ENCODE measurements at regions not wholly inside any gene's neighbourhood (a gene's known extent, or its start where the extent isn't known, plus 50 kb on each side); places are given as distances from the start of the nearest gene placed in this dataset.

DNA sequence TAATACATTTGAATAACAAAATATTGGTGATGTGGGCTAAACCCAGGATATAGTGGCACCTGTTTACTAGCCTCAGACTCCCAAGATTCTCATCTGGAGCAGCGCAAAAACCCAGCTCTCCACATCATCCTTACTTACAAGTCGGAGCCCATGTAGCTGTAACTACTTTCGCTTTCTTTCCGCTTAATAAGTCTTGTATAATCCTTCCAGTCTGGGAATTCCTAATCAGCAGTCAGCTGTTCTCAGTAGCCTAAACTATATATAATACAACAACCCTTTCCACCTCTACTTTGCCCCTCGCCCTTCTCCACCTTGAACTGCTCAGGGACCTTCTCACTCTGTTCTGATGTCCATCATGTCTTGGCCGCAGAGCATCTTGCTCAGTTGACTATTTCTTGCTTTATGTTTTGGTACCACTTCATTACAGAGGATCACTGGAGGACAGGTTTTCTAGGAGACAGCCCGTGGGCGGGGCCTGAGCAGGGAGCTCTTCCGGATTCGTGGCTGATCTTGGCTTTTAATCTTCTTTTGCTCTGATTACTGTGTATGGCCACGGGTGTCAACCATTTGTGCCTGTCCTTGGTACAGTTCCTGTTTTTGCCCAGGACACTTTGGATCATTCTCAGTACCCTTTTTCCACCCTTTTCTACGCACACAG is 119.9 kb upstream of the SERTAD2 start:
- POLR2A ChIA-PET: no interaction called here
- CTCF ChIA-PET: interaction anchor here (0.6 kb wide), 1 partner anchor 73 kb away, joined by 4 read pairs; no protein-coding TSS in a partner anchor
- peak; percentile 58 for ATAC-seq

DNA sequence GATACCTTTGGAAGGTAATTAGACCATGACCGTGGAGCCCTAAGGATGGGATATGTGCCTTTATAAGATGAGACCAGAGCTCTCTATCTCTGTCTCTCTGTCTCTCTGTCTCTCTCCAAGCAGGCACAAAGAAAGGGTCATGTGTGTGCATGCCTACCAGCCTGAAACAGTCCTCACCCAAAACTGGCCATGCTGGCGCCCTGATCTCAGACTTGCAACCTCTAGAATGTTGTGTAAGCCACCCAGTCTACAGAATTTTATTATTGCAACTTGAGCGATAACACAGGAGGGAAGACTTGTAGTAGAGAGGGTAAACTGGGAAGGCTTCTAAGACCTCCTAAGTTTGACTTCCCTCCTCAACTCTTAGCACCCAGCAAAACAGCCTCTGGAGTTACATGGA is 124.1 kb upstream of the SERTAD2 start:
- Histone ChIP-seq H3K36me3 (ENCODE audit: control insufficient read depth, insufficient read depth, low read length) (no peaks in the 10 kb centered on the region), H3K4me1 (ENCODE audit: control insufficient read depth, insufficient read depth, low read length) (peaks cover 12% of the 10 kb centered on the region), H3K27ac (ENCODE audit: low read length) (no peak overlapping the region), H3K27me3 (ENCODE audit: control insufficient read depth, insufficient read depth, low read length) (no peaks in the 10 kb centered on the region), H3K9me3 (ENCODE audit: control insufficient read depth, insufficient read depth, low read depth, low read length) (no peaks in the 10 kb centered on the region), H3K4me3 (ENCODE audit: low read depth in 2 of 2, low read length in 2 of 2) (no peak overlapping the region)
- ATAC-seq (no peak), DNase-seq (ENCODE audit: low read depth, low spot score) (no peak)
- no TSS peak for BruUV-seq (replicated peaks)
- ChIA-PET CTCF (no interaction called here), POLR2A (no interaction called here)
- intact Hi-C loops (cut with micrococcal nuclease; ENCODE audit: unreplicated experiment) (no loop called here), in situ Hi-C loops (cut with HindIII; ENCODE audit: low pct_unique_long_range_greater_than_20kb, low sequenced_read_pairs) (no loop called here)
- TF ChIP-seq, protein P1, sequence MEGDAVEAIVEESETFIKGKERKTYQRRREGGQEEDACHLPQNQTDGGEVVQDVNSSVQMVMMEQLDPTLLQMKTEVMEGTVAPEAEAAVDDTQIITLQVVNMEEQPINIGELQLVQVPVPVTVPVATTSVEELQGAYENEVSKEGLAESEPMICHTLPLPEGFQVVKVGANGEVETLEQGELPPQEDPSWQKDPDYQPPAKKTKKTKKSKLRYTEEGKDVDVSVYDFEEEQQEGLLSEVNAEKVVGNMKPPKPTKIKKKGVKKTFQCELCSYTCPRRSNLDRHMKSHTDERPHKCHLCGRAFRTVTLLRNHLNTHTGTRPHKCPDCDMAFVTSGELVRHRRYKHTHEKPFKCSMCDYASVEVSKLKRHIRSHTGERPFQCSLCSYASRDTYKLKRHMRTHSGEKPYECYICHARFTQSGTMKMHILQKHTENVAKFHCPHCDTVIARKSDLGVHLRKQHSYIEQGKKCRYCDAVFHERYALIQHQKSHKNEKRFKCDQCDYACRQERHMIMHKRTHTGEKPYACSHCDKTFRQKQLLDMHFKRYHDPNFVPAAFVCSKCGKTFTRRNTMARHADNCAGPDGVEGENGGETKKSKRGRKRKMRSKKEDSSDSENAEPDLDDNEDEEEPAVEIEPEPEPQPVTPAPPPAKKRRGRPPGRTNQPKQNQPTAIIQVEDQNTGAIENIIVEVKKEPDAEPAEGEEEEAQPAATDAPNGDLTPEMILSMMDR (IDR thresholded peaks at IDR 0.05): no peak
- no peak for TF ChIP-seq TCF7L2 (IDR thresholded peaks at IDR 0.05; ENCODE audit: low read depth, low read length)
- no peak for TF ChIP-seq SIN3A (IDR thresholded peaks at IDR 0.05; ENCODE audit: borderline replicate concordance, insufficient read depth, low read depth, low read length)
- TF ChIP-seq, protein P2, sequence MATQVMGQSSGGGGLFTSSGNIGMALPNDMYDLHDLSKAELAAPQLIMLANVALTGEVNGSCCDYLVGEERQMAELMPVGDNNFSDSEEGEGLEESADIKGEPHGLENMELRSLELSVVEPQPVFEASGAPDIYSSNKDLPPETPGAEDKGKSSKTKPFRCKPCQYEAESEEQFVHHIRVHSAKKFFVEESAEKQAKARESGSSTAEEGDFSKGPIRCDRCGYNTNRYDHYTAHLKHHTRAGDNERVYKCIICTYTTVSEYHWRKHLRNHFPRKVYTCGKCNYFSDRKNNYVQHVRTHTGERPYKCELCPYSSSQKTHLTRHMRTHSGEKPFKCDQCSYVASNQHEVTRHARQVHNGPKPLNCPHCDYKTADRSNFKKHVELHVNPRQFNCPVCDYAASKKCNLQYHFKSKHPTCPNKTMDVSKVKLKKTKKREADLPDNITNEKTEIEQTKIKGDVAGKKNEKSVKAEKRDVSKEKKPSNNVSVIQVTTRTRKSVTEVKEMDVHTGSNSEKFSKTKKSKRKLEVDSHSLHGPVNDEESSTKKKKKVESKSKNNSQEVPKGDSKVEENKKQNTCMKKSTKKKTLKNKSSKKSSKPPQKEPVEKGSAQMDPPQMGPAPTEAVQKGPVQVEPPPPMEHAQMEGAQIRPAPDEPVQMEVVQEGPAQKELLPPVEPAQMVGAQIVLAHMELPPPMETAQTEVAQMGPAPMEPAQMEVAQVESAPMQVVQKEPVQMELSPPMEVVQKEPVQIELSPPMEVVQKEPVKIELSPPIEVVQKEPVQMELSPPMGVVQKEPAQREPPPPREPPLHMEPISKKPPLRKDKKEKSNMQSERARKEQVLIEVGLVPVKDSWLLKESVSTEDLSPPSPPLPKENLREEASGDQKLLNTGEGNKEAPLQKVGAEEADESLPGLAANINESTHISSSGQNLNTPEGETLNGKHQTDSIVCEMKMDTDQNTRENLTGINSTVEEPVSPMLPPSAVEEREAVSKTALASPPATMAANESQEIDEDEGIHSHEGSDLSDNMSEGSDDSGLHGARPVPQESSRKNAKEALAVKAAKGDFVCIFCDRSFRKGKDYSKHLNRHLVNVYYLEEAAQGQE (IDR thresholded peaks at IDR 0.05; ENCODE audit: insufficient read depth in 1 of 2, low read depth in 2 of 2, low read length in 1 of 2): no peak
- no peak for TF ChIP-seq POLR2AphosphoS5 (IDR thresholded peaks at IDR 0.05; ENCODE audit: low read depth, low read length)

More for the DNA sequence above, 119.9 kb upstream of the SERTAD2 start:
- intact Hi-C loops (cut with micrococcal nuclease; ENCODE audit: unreplicated experiment) (no loop called here), in situ Hi-C loops (cut with HindIII; ENCODE audit: low pct_unique_long_range_greater_than_20kb, low sequenced_read_pairs) (no loop called here)
- Histone ChIP-seq H3K27ac (ENCODE audit: low read length) (peak overlapping the region; percentile 62; the same call in 1 of the 2 replicates), H3K9me3 (ENCODE audit: control insufficient read depth, insufficient read depth, low read depth, low read length) (no peaks in the 10 kb centered on the region), H3K4me3 (ENCODE audit: low read depth in 2 of 2, low read length in 2 of 2) (peak overlapping the region; percentile 30 to 58), H3K4me1 (ENCODE audit: control insufficient read depth, insufficient read depth, low read length) (peaks cover 27% of the 10 kb centered on the region), H3K36me3 (ENCODE audit: control insufficient read depth, insufficient read depth, low read length) (no peaks in the 10 kb centered on the region), H3K27me3 (ENCODE audit: control insufficient read depth, insufficient read depth, low read length) (no peaks in the 10 kb centered on the region; the same call in 1 of the 2 replicates)
- TF ChIP-seq TCF7L2 (IDR thresholded peaks at IDR 0.05; ENCODE audit: low read depth, low read length) (no peak), POLR2AphosphoS5 (IDR thresholded peaks at IDR 0.05; ENCODE audit: low read depth, low read length) (no peak), SIN3A (IDR thresholded peaks at IDR 0.05; ENCODE audit: borderline replicate concordance, insufficient read depth, low read depth, low read length) (no peak)
- TF ChIP-seq, protein P1 (IDR thresholded peaks at IDR 0.05): no peak
- TF ChIP-seq, protein P2 (IDR thresholded peaks at IDR 0.05; ENCODE audit: insufficient read depth in 1 of 2, low read depth in 2 of 2, low read length in 1 of 2): no peak
- no peak for DNase-seq (ENCODE audit: low read depth, low spot score)
- BruUV-seq (replicated peaks): no TSS peak
